Liver (tissue), 7 donors: ENCODE measurements at regions not wholly inside any gene's neighbourhood (a gene's known extent, or its start where the extent isn't known, plus 50 kb on each side); places are given as distances from the start of the nearest gene placed in this dataset.

Source experiments
- DNase-seq: peaks from one replicate; pipeline ENCODE4 v3.0.0-alpha.2; 2017; ENCODE audit warnings: low spot score
- H3K27ac ChIP-seq, 2 donors: one replicate each; pipeline ENCODE4 v1.7.0; 2013; ENCODE audit warnings: inconsistent platforms in 2 of 2, low read length in 2 of 2, control low read depth in 1 of 2, low read depth in 1 of 2, mild to moderate bottlenecking in 1 of 2
- H3K27me3 ChIP-seq, 4 donors: one replicate each; pipeline versions ENCODE4 v1.6.1 to v1.7.0; 2013; ENCODE audit warnings: low read length in 3 of 4, inconsistent platforms in 1 of 4, mild to moderate bottlenecking in 1 of 4, moderate library complexity in 1 of 4; ENCODE audit not compliant: control insufficient read depth in 4 of 4, insufficient read depth in 4 of 4
- H3K36me3 ChIP-seq, 4 donors: one replicate each; pipeline versions ENCODE4 v1.6.1 to v1.7.0; 2013; ENCODE audit warnings: low read length in 3 of 4, mild to moderate bottlenecking in 3 of 4, low read depth in 1 of 4, moderate library complexity in 1 of 4; ENCODE audit not compliant: control insufficient read depth in 4 of 4, insufficient read depth in 3 of 4
- H3K4me1 ChIP-seq, 4 donors: one replicate each; pipeline versions ENCODE4 v1.6.1 to v1.7.0; 2013; ENCODE audit warnings: low read length in 3 of 4, mild to moderate bottlenecking in 3 of 4, moderate library complexity in 1 of 4; ENCODE audit not compliant: control insufficient read depth in 4 of 4, insufficient read depth in 4 of 4
- H3K4me3 ChIP-seq, 3 donors: one replicate each; pipeline versions ENCODE4 v1.6.1 to v1.7.0; 2013; ENCODE audit warnings: low read length in 3 of 3, control low read depth in 1 of 3, low read depth in 1 of 3, mild to moderate bottlenecking in 1 of 3
- H3K9ac ChIP-seq, 2 donors: one replicate each; pipeline ENCODE4 v1.7.0; 2013; ENCODE audit warnings: low read length in 2 of 2, mild to moderate bottlenecking in 2 of 2, moderate library complexity in 2 of 2, control low read depth in 1 of 2, low read depth in 1 of 2
- H3K9me3 ChIP-seq, 4 donors: one replicate each; pipeline versions ENCODE4 v1.6.1 to v1.7.0; 2013; ENCODE audit warnings: low read length in 3 of 4; ENCODE audit not compliant: control insufficient read depth in 4 of 4
- FOXA2 ChIP-seq: IDR thresholded peaks from 2 replicates; pipeline ENCODE4 v1.6.1; 2016; ENCODE audit warnings: antibody characterized with exemption
- GABPA ChIP-seq, 2 donors: IDR thresholded peaks in 1 of 2; conservative IDR thresholded peaks in 1 of 2; 2 replicates each; pipeline ENCODE4 v1.6.1; 2016; ENCODE audit warnings: antibody characterized with exemption in 2 of 2, mild to moderate bottlenecking in 1 of 2, moderate library complexity in 1 of 2
- HNF4G ChIP-seq: IDR thresholded peaks from 2 replicates; pipeline ENCODE4 v1.6.1; 2016; ENCODE audit warnings: antibody characterized with exemption
- RAD21 ChIP-seq, 2 donors: IDR thresholded peaks; 2 replicates each; pipeline ENCODE4 v1.6.1; 2016; ENCODE audit warnings: antibody characterized with exemption in 2 of 2, mild to moderate bottlenecking in 2 of 2
- YY1 ChIP-seq: IDR thresholded peaks from 2 replicates; pipeline ENCODE4 v1.6.1; 2016; ENCODE audit warnings: antibody characterized with exemption, mild to moderate bottlenecking
- WGBS: extraction: QIAGEN DNeasy Blood & Tissue Kit; methylation state at CpG from one replicate; pipeline ENCODE4 v1.1.7; 2013; 5-methylcytosine and 5-hydroxymethylcytosine counted together
- donor health status: healthy.
- donor health status: healthy.
- donor health status: healthy.
- donor health status: healthy.

DNA sequence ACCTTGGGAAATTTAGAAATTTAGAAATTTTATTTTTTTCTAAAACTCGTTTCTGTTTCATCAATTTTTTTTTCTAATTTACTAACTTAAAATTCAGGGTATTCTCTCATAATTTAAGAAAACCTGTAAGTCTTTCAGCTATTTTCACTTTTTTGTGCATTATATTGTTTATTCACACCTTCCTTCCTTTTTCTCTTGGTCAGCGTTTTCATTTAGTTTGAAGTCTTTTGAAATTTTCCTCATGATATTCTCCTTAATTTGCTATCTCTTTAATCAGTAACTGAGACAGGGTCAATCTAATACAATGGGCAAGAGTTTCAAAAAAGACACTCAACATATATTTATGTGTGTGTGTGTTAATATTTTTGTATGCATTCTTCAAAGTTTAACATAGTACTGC is 50.5 kb upstream of the MSTN start:
- no peaks in the 10 kb centered on the region for H3K36me3 ChIP-seq
- no peak overlapping the region for H3K27ac ChIP-seq
- 91% methylated on average over 2 of the region's 2 CpGs for WGBS
- peaks cover 0 to 2% (median 0%) of the 10 kb centered on the region in 4 donors for H3K9me3 ChIP-seq
- H3K9ac ChIP-seq = no peak overlapping the region
- no peaks in the 10 kb centered on the region for H3K27me3 ChIP-seq
- TF ChIP-seq FOXA2 (no peak), YY1 (no peak), HNF4G (no peak), RAD21 (IDR thresholded peaks at IDR 0.05) (no peak), GABPA (IDR thresholded peaks at IDR 0.05 in 1 of 2, conservative IDR thresholded peaks at IDR 0.05 in 1 of 2) (no peak)
- no peak for DNase-seq
- no peaks in the 10 kb centered on the region for H3K4me1 ChIP-seq
- no peak overlapping the region for H3K4me3 ChIP-seq
